ENCODE measurements at regions not wholly inside any gene's neighbourhood (a gene's known extent, or its start where the extent isn't known, plus 50 kb on each side); places are given as distances from the start of the nearest gene placed in this dataset.

- TF ChIP-seq CTCF (IDR thresholded peaks at IDR 0.05; ENCODE audit: insufficient read depth, low read length) (no peak), POLR2AphosphoS5 (IDR thresholded peaks at IDR 0.05; ENCODE audit: low read depth) (no peak), REST (IDR thresholded peaks at IDR 0.05; ENCODE audit: insufficient replicate concordance, low read depth) (no peak), GABPA (IDR thresholded peaks at IDR 0.05; ENCODE audit: low read depth) (no peak)
Measured at GRCh38 chr11:91303749-91304148, 920.9 kb upstream of the FAT3 start.
